HG02870 (cell line): ENCODE measurements at regions not wholly inside any gene's neighbourhood (a gene's known extent, or its start where the extent isn't known, plus 50 kb on each side); places are given as distances from the start of the nearest gene placed in this dataset.

Experiments
- ATAC-seq: cut with Tn5 transposase; IDR thresholded peaks from one replicate; pipeline ENCODE4 v1.9.1; 2021; ENCODE audit warnings: mild to moderate bottlenecking, moderate library complexity; ENCODE audit not compliant: unreplicated experiment

- no peak for ATAC-seq
Observed at GRCh38 chr6:19128701-19129100, 708.5 kb upstream of the ID4 start.

- no peak for ATAC-seq
Observed at GRCh38 chr6:19135706-19136105, 701.5 kb upstream of the ID4 start.

GRCh38 chr6:19137505-19137904, 699.7 kb upstream of the ID4 start:
- no peak for ATAC-seq

GRCh38 chr6:19142275-19142674, 694.9 kb upstream of the ID4 start:
- no peak for ATAC-seq

GRCh38 chr6:19150307-19150706, 686.9 kb upstream of the ID4 start:
- no peak for ATAC-seq

GRCh38 chr6:19153270-19153980, 683.7 kb upstream of the ID4 start:
- ATAC-seq, result no peak

- ATAC-seq, result no peak
Observed at GRCh38 chr6:19153981-19154295, 683.2 kb upstream of the ID4 start.

- ATAC-seq, result no peak
Observed at GRCh38 chr6:19156443-19156842, 680.7 kb upstream of the ID4 start.

- ATAC-seq, result no peak
Observed at GRCh38 chr6:19157486-19157885, 679.7 kb upstream of the ID4 start.

GRCh38 chr6:19158586-19158985, 678.6 kb upstream of the ID4 start:
- ATAC-seq, result no peak

- no peak for ATAC-seq
Observed at GRCh38 chr6:19159089-19159488, 678.1 kb upstream of the ID4 start.

GRCh38 chr6:19159561-19159960, 677.6 kb upstream of the ID4 start:
- no peak for ATAC-seq

GRCh38 chr6:19160081-19160730, 677.0 kb upstream of the ID4 start:
- no peak for ATAC-seq

- ATAC-seq, result no peak
Observed at GRCh38 chr6:19167251-19167650, 669.9 kb upstream of the ID4 start.

GRCh38 chr6:19169366-19169765, 667.8 kb upstream of the ID4 start:
- no peak for ATAC-seq

- ATAC-seq, result no peak
Observed at GRCh38 chr6:19175023-19175422, 662.1 kb upstream of the ID4 start.

GRCh38 chr6:19180348-19181072, 656.7 kb upstream of the ID4 start:
- ATAC-seq, result no peak

- no peak for ATAC-seq
Observed at GRCh38 chr6:19181211-19181610, 656.0 kb upstream of the ID4 start.

GRCh38 chr6:19193624-19194023, 643.5 kb upstream of the ID4 start:
- ATAC-seq, result no peak

- no peak for ATAC-seq
Observed at GRCh38 chr6:19204445-19204844, 632.7 kb upstream of the ID4 start.

- ATAC-seq, result no peak
Observed at GRCh38 chr6:19205076-19205475, 632.1 kb upstream of the ID4 start.

- ATAC-seq, result no peak
Observed at GRCh38 chr6:19209202-19209601, 628.0 kb upstream of the ID4 start.
